Heart left ventricle (tissue), 16 donors: ENCODE measurements at regions not wholly inside any gene's neighbourhood (a gene's known extent, or its start where the extent isn't known, plus 50 kb on each side); places are given as distances from the start of the nearest gene placed in this dataset.

Experiments
- ATAC-seq, 4 donors: fragments of 200-7000 bp; cut with Tn5 transposase; one replicate each; pipeline ENCODE4 v1.9.1; 2020 to 2022; ENCODE audit warnings: moderate library complexity in 4 of 4, mild to moderate bottlenecking in 3 of 4, moderate number of reproducible peaks in 1 of 4
- DNase-seq, 5 donors: peaks; one replicate each; pipeline ENCODE4 v3.0.0-alpha.2; 2020
- H3K27ac ChIP-seq, 12 donors: fragments of 200-600 bp; sonication (generic) in 4 of 12; one replicate each; pipeline versions ENCODE4 v1.5.0 to v1.8.0; 2016 to 2022; ENCODE audit warnings: mild to moderate bottlenecking in 2 of 12
- H3K27me3 ChIP-seq, 9 donors: fragments of 200-600 bp; sonication (generic) in 2 of 9; one replicate each; pipeline versions ENCODE4 v1.5.1 to v1.8.0; 2016 to 2022; ENCODE audit warnings: mild to moderate bottlenecking in 3 of 9
- H3K36me3 ChIP-seq, 9 donors: fragments of 200-600 bp; sonication (generic) in 2 of 9; one replicate each; pipeline versions ENCODE4 v1.5.0 to v1.8.0; 2018 to 2022; ENCODE audit warnings: mild to moderate bottlenecking in 2 of 9
- H3K4me1 ChIP-seq, 12 donors: fragments of 200-600 bp; sonication (generic) in 4 of 12; one replicate each; pipeline versions ENCODE4 v1.5.0 to v1.8.0; 2016 to 2022; ENCODE audit warnings: mild to moderate bottlenecking in 3 of 12
- H3K4me3 ChIP-seq, 12 donors: fragments of 200-600 bp; sonication (generic) in 4 of 12; one replicate each; pipeline versions ENCODE4 v1.5.0 to v1.8.0; 2017 to 2022; ENCODE audit warnings: mild to moderate bottlenecking in 9 of 12, moderate library complexity in 4 of 12
- H3K9me3 ChIP-seq, 12 donors: fragments of 200-600 bp; sonication (generic) in 4 of 12; one replicate each; pipeline versions ENCODE4 v1.5.0 to v1.8.0; 2016 to 2022; ENCODE audit warnings: mild to moderate bottlenecking in 1 of 12
- POLR2A ChIP-seq, 2 donors: fragments of 450-650 bp; IDR thresholded peaks; one replicate each; pipeline ENCODE4 v1.6.1; 2017; ENCODE audit warnings: antibody characterized with exemption in 2 of 2, mild to moderate bottlenecking in 2 of 2, moderate library complexity in 2 of 2
- WGBS, 4 donors: extraction: QIAGEN DNeasy Blood & Tissue Kit in 2 of 4; methylation state at CpG; one replicate each; pipeline versions ENCODE4 v1.1.5 to v1.1.7; 2013 to 2018; 5-methylcytosine and 5-hydroxymethylcytosine counted together
- intact Hi-C, 10 donors: fragments of 100-400 bp; cut with DNase I; formaldehyde crosslinking; loops; one replicate each; pipeline versions ENCODE4 v1.11.1 to v1.14.2; 2022
- TF ChIP-seq, protein P1 (sequence below), 12 donors: fragments of 200-600 bp; sonication (generic) in 4 of 12; IDR thresholded peaks; one replicate each; pipeline versions ENCODE4 v1.5.0 to v1.8.0; 2018 to 2022; ENCODE audit warnings: antibody characterized with exemption in 12 of 12, mild to moderate bottlenecking in 5 of 12
- donor health status: ischemic (EF 13 %, LVEDD 7.1; RV severe dilation, severe dysfunction).
- donor health status: healthy with polysubstance abuse.
- donor health status: DM: no; HTN: yes; CAD: no.
- donor health status: DM: no; HTN: no; CAD: no.
- donor health status: ischemic (EF 25% LVEDD 6.9; RV normal size, moderate dysfunction).
- donor health status: ischemic (EF 25% LVEDD 5.7; RV mildly dilated, moderate dysfunction).
- donor health status: healthy.
- donor health status: DM: yes; HTN: yes; CAD: no.
- donor health status: ischemic (EF 35%, LVEDD 5.7; RV mildly dilated, moderate dysfunction).
- donor health status: nonischemic (EF 11% LVEDD 7.7; RV severe dilation, severe dysfunction).
- donor health status: DM: yes; HTN: yes; CAD: no.
- donor health status: PGD.
- donor health status: ischemic (EF 29% LVEDD 5.4; RV normal size, mild dysfunction).
- donor health status: nonischemic (EF 23%, LVEDD 6.1; RV moderate dilation, normal function).

GRCh38 chr3:182018361-182018760 lies 306.6 kb downstream of the SOX2 start:
- no peak overlapping the region for H3K4me3 ChIP-seq
- no peak overlapping the region for H3K27ac ChIP-seq
- WGBS, 4 donors = 82 to 94% (median 87%) methylated on average over 2 of the region's 2 CpGs
- no peaks in the 10 kb centered on the region for H3K9me3 ChIP-seq
- no peaks in the 10 kb centered on the region for H3K4me1 ChIP-seq
- no peak for ATAC-seq
- TF ChIP-seq POLR2A (IDR thresholded peaks at IDR 0.05) = no peak
- TF ChIP-seq, protein P1, sequence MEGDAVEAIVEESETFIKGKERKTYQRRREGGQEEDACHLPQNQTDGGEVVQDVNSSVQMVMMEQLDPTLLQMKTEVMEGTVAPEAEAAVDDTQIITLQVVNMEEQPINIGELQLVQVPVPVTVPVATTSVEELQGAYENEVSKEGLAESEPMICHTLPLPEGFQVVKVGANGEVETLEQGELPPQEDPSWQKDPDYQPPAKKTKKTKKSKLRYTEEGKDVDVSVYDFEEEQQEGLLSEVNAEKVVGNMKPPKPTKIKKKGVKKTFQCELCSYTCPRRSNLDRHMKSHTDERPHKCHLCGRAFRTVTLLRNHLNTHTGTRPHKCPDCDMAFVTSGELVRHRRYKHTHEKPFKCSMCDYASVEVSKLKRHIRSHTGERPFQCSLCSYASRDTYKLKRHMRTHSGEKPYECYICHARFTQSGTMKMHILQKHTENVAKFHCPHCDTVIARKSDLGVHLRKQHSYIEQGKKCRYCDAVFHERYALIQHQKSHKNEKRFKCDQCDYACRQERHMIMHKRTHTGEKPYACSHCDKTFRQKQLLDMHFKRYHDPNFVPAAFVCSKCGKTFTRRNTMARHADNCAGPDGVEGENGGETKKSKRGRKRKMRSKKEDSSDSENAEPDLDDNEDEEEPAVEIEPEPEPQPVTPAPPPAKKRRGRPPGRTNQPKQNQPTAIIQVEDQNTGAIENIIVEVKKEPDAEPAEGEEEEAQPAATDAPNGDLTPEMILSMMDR (IDR thresholded peaks at IDR 0.05) = no peak
- H3K36me3 ChIP-seq = no peaks in the 10 kb centered on the region
- H3K27me3 ChIP-seq = no peaks in the 10 kb centered on the region
- intact Hi-C loops = no loop called here
- no peak for DNase-seq

- ATAC-seq (no peak), DNase-seq (no peak)
- intact Hi-C loops = no loop called here
These were observed 308.2 kb downstream of the SOX2 start for GRCh38 chr3:182019926-182020325.

DNA sequence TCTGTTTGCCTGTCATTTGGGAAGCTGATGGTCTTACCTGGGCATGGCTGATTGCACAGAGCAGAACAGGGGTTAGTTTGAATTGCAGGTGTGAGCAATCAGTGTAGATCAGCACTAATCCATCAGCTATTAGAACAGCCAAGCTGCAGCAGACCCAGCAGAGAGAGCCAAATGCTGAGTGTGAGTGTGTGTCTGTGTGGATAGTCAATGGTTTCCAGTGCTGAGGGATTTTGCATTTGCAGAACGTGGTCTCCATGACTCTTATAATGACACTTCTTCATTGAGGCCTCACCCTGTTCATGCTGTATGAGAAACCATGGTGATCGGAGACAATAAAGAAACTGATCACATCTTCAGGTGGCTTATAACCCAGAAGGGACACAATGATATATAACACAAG lies 312.1 kb downstream of the SOX2 start:
- H3K4me1 ChIP-seq = no peaks in the 10 kb centered on the region
- 65 to 76% (median 69%) methylated on average over 2 of the region's 2 CpGs for WGBS, 4 donors
- intact Hi-C loops = no loop called here

More at GRCh38 chr3:182019926-182020325, 308.2 kb downstream of the SOX2 start:
- Histone ChIP-seq H3K36me3 (no peaks in the 10 kb centered on the region), H3K4me1 (no peaks in the 10 kb centered on the region), H3K27me3 (no peaks in the 10 kb centered on the region), H3K4me3 (no peak overlapping the region), H3K27ac (no peak overlapping the region), H3K9me3 (no peaks in the 10 kb centered on the region)
- 42 to 69% (median 60%) methylated on average over 1 of the region's 1 CpG for WGBS, 4 donors
- TF ChIP-seq POLR2A (IDR thresholded peaks at IDR 0.05) = no peak
- TF ChIP-seq, protein P1 (IDR thresholded peaks at IDR 0.05) = no peak

DNA sequence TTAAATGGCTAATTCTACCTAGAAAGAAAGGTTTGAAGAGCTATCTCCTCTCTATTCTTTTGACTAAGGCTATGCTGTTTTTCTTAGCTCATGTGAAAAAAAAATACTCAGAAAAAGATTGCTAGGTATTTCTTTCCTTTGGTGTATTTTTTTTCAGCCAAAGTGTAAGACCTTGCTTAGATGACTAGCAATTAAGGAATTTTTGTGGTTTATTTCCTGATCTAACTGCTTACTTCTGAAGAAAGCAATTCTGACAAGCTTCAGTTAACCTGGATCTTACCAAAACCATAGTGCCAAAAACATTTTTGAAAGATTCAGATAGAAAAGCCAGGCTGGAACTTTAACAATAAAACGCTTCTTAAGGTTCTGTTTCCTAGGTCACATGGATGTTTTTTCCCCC lies 315.6 kb downstream of the SOX2 start:
- Histone ChIP-seq H3K9me3 (no peaks in the 10 kb centered on the region), H3K36me3 (no peaks in the 10 kb centered on the region), H3K4me3 (no peak overlapping the region), H3K27ac (no peak overlapping the region), H3K4me1 (no peaks in the 10 kb centered on the region), H3K27me3 (no peaks in the 10 kb centered on the region)
- DNase-seq (no peak), ATAC-seq (no peak)
- intact Hi-C loops = no loop called here
- 68 to 81% (median 74%) methylated on average over 1 of the region's 1 CpG for WGBS, 4 donors
- no peak for TF ChIP-seq POLR2A (IDR thresholded peaks at IDR 0.05)
- TF ChIP-seq, protein P1 (IDR thresholded peaks at IDR 0.05) = no peak

More for the DNA sequence above, 312.1 kb downstream of the SOX2 start:
- TF ChIP-seq, protein P1 (IDR thresholded peaks at IDR 0.05) = no peak
- no peak for TF ChIP-seq POLR2A (IDR thresholded peaks at IDR 0.05)
- no peak overlapping the region for H3K4me3 ChIP-seq
- no peaks in the 10 kb centered on the region for H3K27me3 ChIP-seq
- H3K27ac ChIP-seq = no peak overlapping the region
- ATAC-seq = no peak
- no peak for DNase-seq
- H3K36me3 ChIP-seq = no peaks in the 10 kb centered on the region
- H3K9me3 ChIP-seq = no peaks in the 10 kb centered on the region
